ENCODE measurements at regions not wholly inside any gene's neighbourhood (a gene's known extent, or its start where the extent isn't known, plus 50 kb on each side); places are given as distances from the start of the nearest gene placed in this dataset.

DNA sequence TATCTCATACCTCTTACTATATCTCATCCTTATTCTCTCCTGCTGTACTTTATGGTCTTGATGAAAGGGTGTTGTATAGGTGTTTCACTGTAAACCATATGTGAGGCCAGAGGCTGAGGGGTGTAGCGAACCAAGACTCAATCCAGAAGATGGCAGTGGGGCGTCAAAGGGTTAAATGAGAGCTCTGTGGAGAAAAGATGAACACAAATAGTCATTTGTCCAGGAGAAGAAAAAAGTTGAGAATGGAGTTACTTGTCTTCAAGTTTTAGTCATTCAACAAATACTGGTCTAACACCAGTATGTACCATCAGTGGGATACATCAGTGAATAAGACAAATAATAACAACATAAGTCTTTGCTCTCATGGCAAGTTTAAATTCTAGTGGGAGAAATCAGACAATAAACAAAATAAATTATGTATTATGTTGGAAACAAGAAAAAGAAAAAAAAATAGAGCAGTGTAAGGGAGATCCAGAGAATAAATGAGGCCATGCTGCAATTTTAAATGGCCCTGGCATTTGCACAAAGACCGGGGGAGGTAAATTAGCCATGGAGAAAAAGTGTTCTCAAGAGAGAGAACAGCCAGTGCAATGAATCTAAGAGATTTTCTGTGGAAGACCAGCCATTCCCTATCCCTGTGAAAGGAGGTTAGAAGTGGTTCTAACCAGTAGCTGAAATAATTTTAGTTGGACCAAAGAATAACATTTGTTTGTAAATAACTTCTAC is 77.0 kb upstream of the UMPS start:
- FAIRE-seq (no peak), DNase-seq (ENCODE audit: insufficient read length, low spot score) (no peak)
- TF ChIP-seq, protein P1, sequence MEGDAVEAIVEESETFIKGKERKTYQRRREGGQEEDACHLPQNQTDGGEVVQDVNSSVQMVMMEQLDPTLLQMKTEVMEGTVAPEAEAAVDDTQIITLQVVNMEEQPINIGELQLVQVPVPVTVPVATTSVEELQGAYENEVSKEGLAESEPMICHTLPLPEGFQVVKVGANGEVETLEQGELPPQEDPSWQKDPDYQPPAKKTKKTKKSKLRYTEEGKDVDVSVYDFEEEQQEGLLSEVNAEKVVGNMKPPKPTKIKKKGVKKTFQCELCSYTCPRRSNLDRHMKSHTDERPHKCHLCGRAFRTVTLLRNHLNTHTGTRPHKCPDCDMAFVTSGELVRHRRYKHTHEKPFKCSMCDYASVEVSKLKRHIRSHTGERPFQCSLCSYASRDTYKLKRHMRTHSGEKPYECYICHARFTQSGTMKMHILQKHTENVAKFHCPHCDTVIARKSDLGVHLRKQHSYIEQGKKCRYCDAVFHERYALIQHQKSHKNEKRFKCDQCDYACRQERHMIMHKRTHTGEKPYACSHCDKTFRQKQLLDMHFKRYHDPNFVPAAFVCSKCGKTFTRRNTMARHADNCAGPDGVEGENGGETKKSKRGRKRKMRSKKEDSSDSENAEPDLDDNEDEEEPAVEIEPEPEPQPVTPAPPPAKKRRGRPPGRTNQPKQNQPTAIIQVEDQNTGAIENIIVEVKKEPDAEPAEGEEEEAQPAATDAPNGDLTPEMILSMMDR (IDR thresholded peaks at IDR 0.05; ENCODE audit: insufficient read depth, missing control alignments), result no peak

DNA sequence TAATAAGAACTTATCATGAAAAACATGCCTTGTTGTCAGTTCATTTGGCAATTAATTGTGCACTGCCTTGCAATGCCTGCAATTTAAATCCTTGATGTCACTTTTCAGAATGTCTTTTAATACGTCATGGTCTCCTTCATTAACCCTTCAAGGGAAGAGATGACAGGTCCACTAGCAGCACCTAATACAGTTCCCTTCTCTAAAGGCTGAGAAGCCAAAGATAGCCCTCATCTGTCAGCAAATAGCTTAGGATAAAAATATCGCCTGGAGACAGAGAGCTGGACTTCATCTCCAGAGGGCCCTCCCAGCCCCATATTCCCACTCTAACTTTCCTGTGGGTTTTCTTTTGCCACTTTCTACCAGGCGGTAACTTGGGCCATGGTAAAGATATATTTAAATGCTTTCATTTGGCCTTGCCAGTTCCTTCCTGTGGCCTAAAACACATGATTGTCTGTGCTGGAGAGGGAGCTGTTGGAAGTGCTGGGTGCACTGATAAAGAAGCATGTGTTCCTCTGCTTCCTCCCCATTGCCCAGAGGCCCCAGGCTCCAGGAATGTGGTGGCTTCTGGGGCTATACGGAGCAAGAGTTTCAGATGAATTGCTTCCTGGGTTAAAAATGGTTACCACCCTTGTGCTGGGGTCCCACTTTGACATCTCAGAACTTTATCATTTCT is 76.3 kb upstream of the UMPS start:
- FAIRE-seq (no peak), DNase-seq (ENCODE audit: insufficient read length, low spot score) (no peak)
- TF ChIP-seq, protein P1 (IDR thresholded peaks at IDR 0.05; ENCODE audit: insufficient read depth, missing control alignments), result no peak

DNA sequence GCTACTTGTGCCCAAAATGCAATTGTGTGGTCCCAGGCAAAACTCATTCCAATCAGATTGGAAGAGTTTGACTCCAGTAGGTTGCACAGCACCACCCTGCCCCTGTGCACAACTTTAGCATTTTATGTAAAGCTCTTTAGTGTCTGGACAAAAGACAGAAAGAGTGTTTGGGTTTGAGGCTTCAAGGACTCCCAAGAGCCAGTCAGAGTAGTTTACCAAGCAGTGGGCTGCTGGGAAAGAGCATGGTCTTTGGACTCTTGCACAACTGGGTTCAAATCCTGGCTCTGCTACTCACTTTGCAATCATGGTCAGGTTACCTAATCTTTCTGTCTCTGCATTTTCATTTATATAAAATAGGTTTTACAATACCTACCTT is 75.8 kb upstream of the UMPS start:
- TF ChIP-seq, protein P1 (IDR thresholded peaks at IDR 0.05; ENCODE audit: insufficient read depth, missing control alignments), result no peak
- no peak for FAIRE-seq

DNA sequence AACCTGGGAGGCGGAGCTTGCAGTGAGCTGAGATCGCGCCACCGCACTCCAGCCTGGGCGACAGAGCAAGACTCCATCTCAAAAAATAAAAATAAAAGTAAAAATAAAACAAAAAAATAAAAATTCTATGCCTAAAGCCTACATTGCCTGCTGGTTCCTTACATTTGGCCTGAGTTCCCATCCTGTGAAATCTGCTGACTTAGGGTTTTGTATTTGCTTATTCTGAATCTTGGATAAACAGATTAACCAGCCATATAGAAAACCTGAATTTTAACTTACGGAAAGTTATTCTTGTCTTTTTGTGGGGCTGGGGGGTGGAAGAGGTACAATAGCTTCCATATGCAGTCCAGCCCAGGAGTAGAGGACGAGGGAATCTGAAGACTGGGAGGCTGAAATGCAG is 73.7 kb upstream of the UMPS start:
- DNase-seq (ENCODE audit: insufficient read length, low spot score) (no peak), FAIRE-seq (no peak)
- TF ChIP-seq, protein P1 (IDR thresholded peaks at IDR 0.05; ENCODE audit: insufficient read depth, missing control alignments), result no peak

More for the DNA sequence above, 75.8 kb upstream of the UMPS start:
- no peak for DNase-seq (ENCODE audit: insufficient read length, low spot score)

DNA sequence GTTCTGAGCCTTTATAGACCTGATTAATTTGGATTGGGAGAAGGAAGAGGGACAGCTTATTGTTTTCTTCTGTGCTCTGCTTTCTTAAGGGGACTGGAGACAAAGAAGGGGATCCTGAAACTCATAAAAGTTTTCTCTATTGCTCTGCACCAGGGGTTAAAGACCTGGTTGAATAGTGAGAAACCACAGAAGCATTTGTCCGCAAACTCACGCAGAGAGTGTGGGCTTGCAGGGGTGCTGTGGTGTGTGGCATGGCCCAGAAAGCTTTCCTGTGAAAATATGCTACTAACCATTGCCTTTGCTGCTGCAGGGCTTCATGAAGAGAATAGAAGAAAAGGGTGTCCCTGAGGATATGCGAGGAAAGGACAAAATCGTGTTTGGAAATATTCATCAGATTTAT is 73.1 kb upstream of the UMPS start:
- no peak for DNase-seq (ENCODE audit: insufficient read length, low spot score)
- no peak for FAIRE-seq
- TF ChIP-seq, protein P1 (IDR thresholded peaks at IDR 0.05; ENCODE audit: insufficient read depth, missing control alignments), result no peak

DNA sequence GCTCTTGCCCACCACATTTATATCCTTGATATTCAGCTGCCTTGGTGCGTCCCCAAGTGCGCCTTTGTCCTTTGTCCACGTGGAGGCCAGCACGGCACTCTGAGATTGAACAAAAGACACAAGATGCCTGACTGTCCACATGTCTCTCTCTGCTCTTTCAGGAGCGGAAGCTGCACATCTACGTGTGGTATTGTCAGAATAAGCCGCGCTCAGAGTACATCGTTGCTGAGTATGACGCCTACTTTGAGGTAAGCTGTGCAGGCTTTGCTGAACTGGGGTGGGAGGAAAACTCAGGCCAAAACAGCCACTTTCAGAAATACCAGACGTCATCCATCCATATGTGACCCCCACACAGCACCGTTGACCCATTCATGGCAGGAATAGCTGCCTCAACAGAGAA is 72.0 kb upstream of the UMPS start:
- FAIRE-seq (no peak), DNase-seq (ENCODE audit: insufficient read length, low spot score) (no peak)
- TF ChIP-seq, protein P1 (IDR thresholded peaks at IDR 0.05; ENCODE audit: insufficient read depth, missing control alignments), result no peak

DNA sequence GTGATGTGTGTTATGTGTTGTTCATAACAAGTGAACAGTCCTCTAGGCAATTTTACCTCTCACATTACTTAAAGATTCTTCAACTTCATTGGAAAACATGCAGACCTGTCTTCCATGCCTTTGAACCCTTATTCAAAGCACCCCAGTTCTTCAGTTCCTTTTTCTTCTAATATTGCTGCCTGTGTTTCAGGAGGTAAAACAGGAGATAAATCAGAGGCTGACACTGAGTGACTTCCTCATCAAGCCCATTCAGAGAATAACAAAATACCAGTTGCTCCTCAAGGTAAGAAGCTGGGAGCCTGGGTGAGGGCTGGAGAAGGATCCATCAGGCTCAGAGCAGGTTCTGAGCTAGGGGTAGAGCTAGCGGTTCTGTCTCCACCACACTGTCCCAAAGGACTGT is 71.1 kb upstream of the UMPS start:
- FAIRE-seq (no peak), DNase-seq (ENCODE audit: insufficient read length, low spot score) (no peak)
- TF ChIP-seq, protein P1 (IDR thresholded peaks at IDR 0.05; ENCODE audit: insufficient read depth, missing control alignments), result no peak

All from D721Med (cell line).